HT-29 (cell line): ENCODE measurements at regions not wholly inside any gene's neighbourhood (a gene's known extent, or its start where the extent isn't known, plus 50 kb on each side); places are given as distances from the start of the nearest gene placed in this dataset.

ENCODE experiments used
- DNase-seq: peaks from one replicate; pipeline ENCODE4 v3.0.0-alpha.2; 2015; ENCODE audit warnings: low spot score

DNA sequence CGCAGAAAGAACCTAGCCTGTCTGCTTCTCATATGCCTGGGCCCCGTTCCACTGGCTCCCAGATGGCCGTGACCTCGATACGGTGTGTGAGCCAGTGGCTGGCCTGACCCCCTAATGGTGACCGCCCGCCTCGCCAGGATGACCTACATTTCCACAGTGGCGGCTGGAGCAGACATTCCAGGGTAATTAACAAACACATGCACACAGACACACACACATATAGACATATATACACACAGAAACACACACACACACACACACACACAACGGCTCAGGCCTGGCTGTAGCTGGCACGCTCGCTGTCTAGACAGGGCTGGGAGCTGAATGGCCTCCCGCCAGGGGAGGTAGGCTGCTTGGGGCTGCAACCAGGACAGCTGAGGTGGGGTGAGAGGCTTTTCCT, 227.1 kb downstream of the ANKRD60 start:
- DNase-seq: no peak

DNA sequence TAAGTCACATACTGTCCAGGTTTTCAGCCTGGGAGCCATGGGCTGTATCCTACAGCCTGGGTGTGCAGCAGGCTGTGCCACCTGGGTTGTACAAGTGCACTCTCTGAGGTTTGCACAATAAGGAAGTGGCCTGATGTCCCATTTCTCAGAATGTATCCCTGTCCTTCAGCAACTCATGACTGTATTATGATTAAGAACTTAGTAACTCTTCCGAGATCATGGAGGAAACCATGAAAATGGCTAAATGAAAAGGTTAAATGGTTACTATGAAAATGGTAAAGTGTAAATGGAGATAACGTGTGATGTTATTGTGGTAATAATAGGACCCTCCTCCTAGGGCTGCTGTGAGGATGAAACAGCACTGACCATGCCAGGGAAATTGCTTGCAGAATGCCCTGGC, 227.6 kb downstream of the ANKRD60 start:
- DNase-seq: no peak

DNA sequence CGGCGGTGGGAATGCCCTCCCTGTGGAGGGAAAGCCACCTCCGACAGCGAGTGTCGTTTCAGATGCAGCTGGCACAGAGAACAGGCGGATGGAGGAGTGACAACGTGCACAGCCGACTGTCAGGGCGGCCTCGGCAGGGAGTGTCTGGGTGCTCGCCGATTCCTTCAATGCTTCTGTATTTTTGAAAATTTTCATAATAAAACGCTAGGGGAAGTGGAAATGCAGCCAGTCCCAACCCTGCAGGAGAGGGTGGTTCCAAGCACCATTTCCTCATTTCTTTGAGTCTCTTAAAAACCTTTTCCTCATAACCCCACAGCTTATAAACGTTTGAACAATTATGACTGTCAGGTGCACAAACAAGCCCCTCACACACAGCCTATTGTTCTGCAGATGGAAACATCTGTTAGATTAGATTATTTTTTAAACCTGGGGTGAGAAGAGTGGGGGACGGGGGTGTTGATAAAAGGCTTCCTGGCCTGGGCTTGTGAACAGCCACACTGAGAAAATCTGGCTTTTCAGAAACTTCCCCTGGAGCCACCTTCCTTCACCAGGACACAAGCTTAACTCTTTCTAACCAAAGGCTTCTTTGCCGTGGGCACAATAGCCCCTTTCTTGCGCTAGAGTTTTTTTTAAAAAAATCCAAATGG, 228.9 kb downstream of the ANKRD60 start:
- DNase-seq: peak; percentile 81

GRCh38 chr20:57998981-57999464, 229.4 kb downstream of the ANKRD60 start:
- DNase-seq: no peak

DNA sequence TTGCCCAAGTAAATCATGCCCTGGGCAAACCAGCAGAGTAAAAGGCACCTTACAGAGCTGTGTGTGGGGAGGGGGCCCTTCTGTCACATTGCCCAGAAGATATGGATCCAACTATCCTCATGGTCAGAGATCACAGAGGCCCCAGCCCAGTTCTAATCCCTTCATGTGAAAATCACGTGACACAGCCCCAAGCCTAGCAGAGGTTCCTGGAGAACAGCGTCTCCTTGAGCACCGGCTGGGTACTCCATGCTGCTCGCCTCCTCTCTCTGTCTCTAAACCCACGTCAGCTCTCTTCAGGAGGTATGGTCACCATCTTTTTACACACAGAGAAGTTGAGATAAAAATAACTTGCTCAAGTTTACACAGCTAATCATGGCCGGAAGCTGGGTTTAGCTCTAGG, 230.2 kb downstream of the ANKRD60 start:
- no peak for DNase-seq

GRCh38 chr20:57996936-57997890, 231.2 kb downstream of the ANKRD60 start:
- DNase-seq: peak; percentile 94

DNA sequence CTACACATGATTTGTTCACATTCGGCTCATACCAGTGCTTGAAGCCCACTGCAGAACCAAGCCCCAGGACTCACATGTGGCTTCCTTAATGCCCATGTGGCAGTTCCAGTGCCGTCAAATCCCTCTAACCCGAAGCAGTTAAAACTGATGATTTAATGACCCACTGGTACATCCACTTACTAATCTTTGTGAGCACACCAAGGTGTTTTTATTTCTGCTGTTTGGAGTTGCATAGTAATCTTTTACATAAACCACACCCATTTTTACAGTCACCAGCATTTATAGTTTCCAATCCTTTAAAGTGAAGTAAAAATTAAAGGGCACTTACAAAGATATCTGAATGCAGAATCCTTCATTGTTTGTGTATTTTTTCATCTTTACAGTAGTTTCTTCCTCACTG, 232.0 kb downstream of the ANKRD60 start:
- DNase-seq: peak; percentile 29

DNA sequence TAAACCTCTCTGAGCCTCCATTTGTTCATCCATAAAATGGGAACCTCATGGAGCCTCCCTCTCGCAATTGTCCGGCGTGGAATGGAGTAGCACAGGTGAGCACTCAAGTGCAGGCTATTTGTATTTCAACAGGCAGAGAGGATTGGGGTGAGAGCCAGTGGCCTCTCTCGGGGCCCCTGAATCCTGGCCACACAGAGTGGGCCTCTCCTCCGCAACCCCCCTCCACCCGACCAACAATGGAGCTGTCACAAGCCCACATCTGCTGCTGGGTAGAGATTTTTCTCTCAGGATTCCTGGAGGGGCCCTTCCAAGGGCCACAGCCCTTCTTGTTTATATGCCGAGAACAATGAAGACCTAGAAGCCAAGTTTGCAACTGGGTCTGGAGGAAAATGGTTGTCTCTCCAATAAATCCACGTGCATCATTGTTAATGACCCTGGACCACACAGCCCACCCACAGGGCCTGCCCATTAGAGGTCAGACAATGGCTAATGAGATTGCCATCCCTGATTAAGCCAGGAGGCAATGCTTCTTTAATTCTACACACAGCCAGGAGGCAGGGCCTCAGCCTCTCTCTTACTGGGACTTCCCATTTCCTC, 233.0 kb downstream of the ANKRD60 start:
- no peak for DNase-seq

GRCh38 chr20:57993716-57994431, 234.6 kb downstream of the ANKRD60 start:
- DNase-seq: no peak

DNA sequence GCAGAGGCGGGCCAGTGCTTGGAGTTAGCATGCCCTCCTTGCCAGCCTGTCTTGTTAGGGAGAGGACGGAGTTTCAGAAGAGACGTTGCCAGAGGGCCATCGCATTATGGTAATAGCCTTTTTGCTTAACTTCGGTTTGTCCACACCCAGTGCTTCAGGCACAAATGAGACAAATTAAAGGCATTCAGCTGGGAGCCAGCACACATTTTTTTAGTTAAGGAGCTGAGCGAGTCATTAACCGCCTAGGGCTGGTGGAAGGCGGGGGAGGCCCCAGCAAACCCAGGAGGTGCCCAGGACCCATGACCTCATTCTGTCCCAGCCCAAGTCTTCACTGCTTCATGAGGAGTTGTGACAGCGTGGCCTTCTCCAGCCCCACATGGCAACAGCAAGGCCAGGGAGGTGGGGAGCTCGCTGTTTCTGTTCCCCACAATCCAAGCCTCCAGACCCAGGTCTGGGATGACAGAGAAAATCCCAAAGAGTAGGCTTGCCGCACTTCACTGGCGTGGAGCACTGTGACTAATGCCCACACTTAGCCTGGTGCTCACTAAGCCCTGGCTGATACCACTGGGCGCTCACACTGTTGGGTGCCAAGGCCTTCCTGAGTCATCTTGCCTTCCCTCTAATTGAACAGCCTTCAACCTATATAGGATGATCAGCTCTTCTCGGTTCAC, 237.1 kb downstream of the ANKRD60 start:
- peak; percentile 30 for DNase-seq

DNA sequence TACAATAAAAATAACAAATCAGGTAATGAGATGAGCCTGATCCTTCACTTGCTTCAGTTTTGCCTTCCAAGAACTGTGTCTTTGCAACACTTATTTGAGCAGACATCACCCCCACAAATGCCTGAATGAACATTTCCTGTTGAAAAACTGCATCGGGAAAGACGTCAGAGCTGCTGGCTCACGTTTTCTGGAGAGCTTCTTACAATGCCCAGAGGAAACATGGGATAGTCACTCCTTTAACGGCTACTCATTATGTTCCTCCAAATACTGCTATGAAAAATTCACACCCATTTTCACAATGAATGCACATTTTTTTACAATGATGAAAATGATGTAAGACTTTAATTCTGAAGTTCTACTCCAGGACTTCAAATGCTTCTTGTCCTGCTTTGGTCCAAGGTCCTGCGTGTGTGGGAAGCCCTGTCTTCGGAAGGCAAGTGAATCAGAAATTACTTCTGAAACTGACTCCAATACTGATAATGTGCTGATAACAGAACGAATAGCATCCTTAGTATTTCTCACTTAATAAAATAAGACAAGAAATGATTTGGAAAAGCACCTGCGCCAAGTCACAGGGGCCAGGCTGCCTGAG, 238.0 kb downstream of the ANKRD60 start:
- DNase-seq: no peak

DNA sequence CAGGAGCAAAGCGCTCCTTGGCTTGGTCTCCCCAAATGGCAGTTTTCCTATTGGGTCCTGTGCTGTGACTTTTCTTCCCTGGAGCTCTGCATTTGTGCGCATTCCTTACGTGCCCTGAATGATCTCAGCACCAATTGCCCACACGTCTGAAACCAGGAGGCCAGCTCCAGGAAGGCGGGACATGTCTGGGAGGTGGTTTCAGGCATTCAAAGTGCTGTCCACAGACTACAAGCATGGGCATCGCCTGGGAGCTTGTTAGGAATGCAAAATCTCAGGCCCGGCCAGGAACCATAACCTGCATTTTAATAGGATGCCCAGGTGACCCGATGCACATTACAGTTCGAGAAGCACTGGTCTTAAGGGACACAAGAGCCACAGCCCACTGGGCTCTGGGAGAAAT, 239.6 kb downstream of the ANKRD60 start:
- no peak for DNase-seq

- no peak for DNase-seq
These were observed 240.0 kb downstream of the ANKRD60 start for GRCh38 chr20:57988422-57988821.

- DNase-seq: no peak
These were observed 240.8 kb downstream of the ANKRD60 start for GRCh38 chr20:57987659-57988058.

GRCh38 chr20:57986666-57987065, 241.8 kb downstream of the ANKRD60 start:
- DNase-seq: no peak

DNA sequence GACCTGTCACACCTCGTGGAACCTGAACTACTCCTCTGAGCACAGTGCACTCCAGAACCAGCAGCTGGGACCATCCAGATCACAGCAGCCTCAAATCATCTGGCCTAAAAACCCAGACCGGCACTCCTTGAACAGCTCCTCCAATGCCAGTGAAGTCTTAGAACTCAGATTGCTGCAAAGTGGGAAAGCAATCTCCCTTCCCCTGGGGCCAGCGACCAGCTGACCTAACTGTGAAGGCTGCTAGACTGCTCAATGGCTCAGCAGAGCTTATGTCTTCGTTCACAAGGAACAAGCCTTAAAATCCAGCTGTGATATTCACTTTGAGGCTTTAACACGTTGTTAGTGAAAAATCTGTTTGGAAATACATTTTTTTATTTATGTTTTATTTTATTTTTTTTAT, 243.2 kb downstream of the ANKRD60 start:
- DNase-seq: no peak

DNA sequence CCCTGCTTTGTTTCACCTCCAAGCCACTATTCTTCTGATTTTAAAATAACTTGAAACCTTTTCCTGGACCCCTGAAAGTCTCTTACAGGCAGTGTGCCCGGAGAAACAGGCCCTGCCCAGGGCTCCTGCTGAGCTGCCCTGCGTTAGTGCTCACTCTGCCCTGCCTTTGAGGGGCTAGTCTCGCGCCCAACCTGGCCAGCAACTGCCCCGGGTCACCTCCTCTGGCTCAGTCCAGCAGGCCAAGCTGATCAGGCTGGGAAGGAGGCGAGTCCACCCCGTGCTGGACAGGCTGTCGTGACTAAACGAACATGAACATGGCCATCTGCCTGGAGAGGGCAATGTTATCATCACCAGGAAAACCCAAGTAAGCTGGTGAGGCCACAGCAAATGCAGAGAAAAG, 245.4 kb downstream of the ANKRD60 start:
- DNase-seq: no peak

- DNase-seq: no peak
These were observed 247.9 kb downstream of the ANKRD60 start for GRCh38 chr20:57980506-57980905.

DNA sequence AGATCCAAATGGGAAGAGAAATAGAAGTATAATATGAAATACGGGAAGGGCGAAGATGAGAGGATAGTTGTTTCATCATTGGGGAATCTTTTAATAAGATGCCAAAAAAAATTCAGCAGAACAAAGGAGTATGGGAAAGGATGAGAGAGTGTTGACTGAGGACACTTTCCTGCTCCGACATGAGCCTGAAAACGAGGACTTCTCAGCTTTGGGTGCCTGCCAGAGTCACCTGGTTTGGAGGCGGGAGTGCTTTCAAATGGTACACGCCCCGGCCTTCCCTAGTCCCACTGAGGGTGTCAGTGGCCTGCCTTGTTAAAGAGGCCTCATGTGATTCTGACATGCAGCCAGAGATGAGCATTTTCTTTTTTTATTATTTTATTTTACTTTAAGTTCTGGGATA, 250.9 kb downstream of the ANKRD60 start:
- no peak for DNase-seq

GRCh38 chr20:57977141-57977540, 251.3 kb downstream of the ANKRD60 start:
- DNase-seq: no peak

DNA sequence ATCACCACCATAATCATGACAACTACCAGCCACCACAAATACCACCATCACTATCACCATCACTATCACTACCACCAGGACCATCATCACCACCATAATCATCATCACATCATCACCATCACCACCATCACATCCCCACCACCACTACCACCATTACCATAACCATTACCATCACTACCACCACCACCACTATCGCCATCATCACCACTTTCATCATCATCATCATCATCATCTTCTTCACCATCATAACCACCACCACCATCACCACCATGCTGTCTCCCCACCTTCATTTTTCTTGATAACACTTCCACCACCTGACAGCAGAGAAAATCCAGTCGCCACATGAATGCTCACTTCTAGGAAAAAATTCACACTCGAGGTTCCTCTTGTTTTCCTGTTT, 253.6 kb downstream of the ANKRD60 start:
- no peak for DNase-seq
